HL-60 (cell line): ENCODE measurements at regions not wholly inside any gene's neighbourhood (a gene's known extent, or its start where the extent isn't known, plus 50 kb on each side); places are given as distances from the start of the nearest gene placed in this dataset.
"Not testable (repeated sequence)": the region's sequence is repeated elsewhere in the genome, so short reads cannot be mapped to it uniquely, and the experiment has no call there.

ENCODE experiments used
- DNase-seq, 2 experiments: peaks; one replicate each; pipeline ENCODE4 v3.0.0-alpha.2; 2010 to 2020; ENCODE audit warnings: low read depth in 1 of 2, low spot score in 1 of 2
- H3K27ac ChIP-seq: fragments of 250-450 bp; sonication (Bioruptor Pico); replicated peaks from 2 replicates; pipeline ENCODE4 v1.5.1; 2020; ENCODE audit warnings: mild to moderate bottlenecking, moderate library complexity
- H3K27me3 ChIP-seq: fragments of 250-450 bp; sonication (Bioruptor Pico); 2 replicates; pipeline ENCODE4 v1.5.1; 2021; ENCODE audit warnings: mild to moderate bottlenecking, moderate library complexity; ENCODE audit not compliant: insufficient read depth, poor library complexity, severe bottlenecking
- H3K4me3 ChIP-seq: replicated peaks from 2 replicates; pipeline ENCODE4 v1.5.1; 2011; ENCODE audit warnings: mild to moderate bottlenecking, control low read depth, low read length; ENCODE audit not compliant: insufficient read depth
- GABPA ChIP-seq: IDR thresholded peaks from 2 replicates; pipeline ENCODE4 v1.6.1; 2012; ENCODE audit warnings: low read depth
- POLR2AphosphoS5 ChIP-seq: IDR thresholded peaks from 2 replicates; pipeline ENCODE4 v1.6.1; 2012; ENCODE audit warnings: low read depth
- SPI1 ChIP-seq: IDR thresholded peaks from 2 replicates; pipeline ENCODE4 v1.6.1; 2012; ENCODE audit warnings: low read depth, mild to moderate bottlenecking, borderline replicate concordance
- TF ChIP-seq, protein P1 (sequence below): IDR thresholded peaks from 2 replicates; pipeline ENCODE4 v1.6.1; 2012; ENCODE audit warnings: low read depth; ENCODE audit not compliant: insufficient replicate concordance
- TF ChIP-seq, protein P2 (sequence below): IDR thresholded peaks from one replicate; pipeline ENCODE4 v1.5.1; 2011; ENCODE audit warnings: low read length, control low read depth, inconsistent platforms; ENCODE audit not compliant: insufficient read depth

DNA sequence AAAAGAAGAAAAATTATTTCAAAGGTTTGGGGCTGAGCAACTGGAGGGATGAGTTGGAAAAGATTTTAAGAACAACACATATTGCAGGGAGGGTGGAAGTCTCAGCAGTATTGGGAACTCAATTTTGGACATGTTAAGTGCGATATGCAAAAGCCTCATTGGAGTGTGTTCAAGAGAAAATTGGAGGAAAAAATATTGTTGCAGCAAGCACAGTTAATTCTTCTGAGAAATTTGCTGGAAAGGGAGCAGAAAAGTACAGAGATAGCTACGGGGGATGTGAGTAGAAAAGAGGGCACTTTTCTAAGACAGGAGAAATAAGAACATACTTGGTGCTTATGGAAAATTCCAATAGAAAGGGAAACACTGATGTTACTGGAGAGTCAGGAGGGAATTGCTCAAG, 59.8 kb upstream of the MAGI2 start:
- TF ChIP-seq SPI1 (no peak), POLR2AphosphoS5 (no peak), GABPA (no peak)
- TF ChIP-seq, protein P1, sequence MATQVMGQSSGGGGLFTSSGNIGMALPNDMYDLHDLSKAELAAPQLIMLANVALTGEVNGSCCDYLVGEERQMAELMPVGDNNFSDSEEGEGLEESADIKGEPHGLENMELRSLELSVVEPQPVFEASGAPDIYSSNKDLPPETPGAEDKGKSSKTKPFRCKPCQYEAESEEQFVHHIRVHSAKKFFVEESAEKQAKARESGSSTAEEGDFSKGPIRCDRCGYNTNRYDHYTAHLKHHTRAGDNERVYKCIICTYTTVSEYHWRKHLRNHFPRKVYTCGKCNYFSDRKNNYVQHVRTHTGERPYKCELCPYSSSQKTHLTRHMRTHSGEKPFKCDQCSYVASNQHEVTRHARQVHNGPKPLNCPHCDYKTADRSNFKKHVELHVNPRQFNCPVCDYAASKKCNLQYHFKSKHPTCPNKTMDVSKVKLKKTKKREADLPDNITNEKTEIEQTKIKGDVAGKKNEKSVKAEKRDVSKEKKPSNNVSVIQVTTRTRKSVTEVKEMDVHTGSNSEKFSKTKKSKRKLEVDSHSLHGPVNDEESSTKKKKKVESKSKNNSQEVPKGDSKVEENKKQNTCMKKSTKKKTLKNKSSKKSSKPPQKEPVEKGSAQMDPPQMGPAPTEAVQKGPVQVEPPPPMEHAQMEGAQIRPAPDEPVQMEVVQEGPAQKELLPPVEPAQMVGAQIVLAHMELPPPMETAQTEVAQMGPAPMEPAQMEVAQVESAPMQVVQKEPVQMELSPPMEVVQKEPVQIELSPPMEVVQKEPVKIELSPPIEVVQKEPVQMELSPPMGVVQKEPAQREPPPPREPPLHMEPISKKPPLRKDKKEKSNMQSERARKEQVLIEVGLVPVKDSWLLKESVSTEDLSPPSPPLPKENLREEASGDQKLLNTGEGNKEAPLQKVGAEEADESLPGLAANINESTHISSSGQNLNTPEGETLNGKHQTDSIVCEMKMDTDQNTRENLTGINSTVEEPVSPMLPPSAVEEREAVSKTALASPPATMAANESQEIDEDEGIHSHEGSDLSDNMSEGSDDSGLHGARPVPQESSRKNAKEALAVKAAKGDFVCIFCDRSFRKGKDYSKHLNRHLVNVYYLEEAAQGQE = no peak
- TF ChIP-seq, protein P2, sequence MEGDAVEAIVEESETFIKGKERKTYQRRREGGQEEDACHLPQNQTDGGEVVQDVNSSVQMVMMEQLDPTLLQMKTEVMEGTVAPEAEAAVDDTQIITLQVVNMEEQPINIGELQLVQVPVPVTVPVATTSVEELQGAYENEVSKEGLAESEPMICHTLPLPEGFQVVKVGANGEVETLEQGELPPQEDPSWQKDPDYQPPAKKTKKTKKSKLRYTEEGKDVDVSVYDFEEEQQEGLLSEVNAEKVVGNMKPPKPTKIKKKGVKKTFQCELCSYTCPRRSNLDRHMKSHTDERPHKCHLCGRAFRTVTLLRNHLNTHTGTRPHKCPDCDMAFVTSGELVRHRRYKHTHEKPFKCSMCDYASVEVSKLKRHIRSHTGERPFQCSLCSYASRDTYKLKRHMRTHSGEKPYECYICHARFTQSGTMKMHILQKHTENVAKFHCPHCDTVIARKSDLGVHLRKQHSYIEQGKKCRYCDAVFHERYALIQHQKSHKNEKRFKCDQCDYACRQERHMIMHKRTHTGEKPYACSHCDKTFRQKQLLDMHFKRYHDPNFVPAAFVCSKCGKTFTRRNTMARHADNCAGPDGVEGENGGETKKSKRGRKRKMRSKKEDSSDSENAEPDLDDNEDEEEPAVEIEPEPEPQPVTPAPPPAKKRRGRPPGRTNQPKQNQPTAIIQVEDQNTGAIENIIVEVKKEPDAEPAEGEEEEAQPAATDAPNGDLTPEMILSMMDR = no peak
- H3K27ac ChIP-seq = no peak overlapping the region
- no peaks in the 10 kb centered on the region for H3K27me3 ChIP-seq
- no peak overlapping the region for H3K4me3 ChIP-seq
- no peak for DNase-seq

DNA sequence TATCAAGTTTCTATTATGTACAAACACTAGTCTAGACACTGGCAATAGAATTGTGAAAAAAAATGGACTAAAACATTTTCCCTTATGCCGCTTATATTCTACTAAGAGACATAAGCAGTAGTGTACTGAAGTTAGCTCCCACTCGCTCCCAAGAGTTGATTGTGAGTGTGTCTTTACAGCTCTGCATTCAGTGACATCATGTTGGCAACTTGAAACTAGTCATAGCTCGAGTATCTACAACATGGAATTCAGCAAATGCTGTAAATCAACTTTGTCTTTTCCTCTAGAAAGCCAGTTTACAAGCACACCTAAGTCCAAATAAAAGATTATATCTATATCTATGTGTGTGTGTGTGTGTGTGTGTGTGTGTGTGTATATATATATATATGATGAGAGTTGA, 58.8 kb upstream of the MAGI2 start:
- Histone ChIP-seq H3K27me3 (no peaks in the 10 kb centered on the region), H3K4me3 (no peak overlapping the region), H3K27ac (no peak overlapping the region)
- TF ChIP-seq, protein P1 = no peak
- TF ChIP-seq, protein P2 = no peak
- TF ChIP-seq GABPA (no peak), SPI1 (no peak), POLR2AphosphoS5 (no peak)
- no peak for DNase-seq

DNA sequence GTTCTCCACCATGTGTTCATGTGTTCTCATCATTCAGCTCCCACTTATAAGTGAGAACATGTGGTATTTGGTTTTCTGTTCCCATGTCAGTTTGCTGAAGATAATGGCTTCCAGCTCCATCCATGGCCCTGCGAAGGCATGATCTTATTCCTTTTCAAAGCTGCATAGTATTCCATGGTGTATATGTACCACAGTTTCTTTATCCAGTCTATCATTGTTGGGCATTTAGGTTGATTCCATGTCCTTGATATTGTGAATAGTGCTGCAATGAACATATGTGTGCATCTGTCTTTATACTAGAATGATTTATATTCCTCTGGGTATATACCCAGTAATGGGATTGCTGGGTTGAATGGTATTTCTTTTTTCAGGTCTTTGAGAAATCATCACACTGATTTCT, 57.6 kb upstream of the MAGI2 start:
- H3K27me3 ChIP-seq, DNase-seq, H3K4me3 ChIP-seq, H3K27ac ChIP-seq: not testable (repeated sequence)

DNA sequence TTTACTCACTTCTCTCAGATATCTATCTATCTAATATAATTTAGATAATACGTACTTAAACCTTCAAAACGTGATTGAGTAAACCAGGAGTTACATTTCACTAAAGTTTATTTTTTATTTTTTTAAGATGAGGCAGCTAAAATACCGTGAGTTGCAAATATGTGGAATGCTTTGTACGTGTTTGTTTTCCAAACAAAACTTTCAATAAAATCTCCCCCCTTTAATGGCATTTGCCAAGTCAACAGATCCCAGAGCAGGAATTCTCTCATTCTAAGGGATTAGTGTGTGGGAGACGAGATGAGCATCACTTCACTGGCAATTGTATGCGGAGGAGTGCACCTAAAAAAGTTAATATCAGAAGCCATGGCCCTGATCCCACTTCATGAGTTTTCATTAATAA, 53.7 kb upstream of the MAGI2 start:
- H3K27me3 ChIP-seq = no peaks in the 10 kb centered on the region
- TF ChIP-seq, protein P2 = no peak
- TF ChIP-seq POLR2AphosphoS5 (no peak), SPI1 (no peak), GABPA (no peak)
- TF ChIP-seq, protein P1 = no peak
- no peak overlapping the region for H3K4me3 ChIP-seq
- DNase-seq = no peak
- no peak overlapping the region for H3K27ac ChIP-seq
